Ovary (tissue), 3 donors: ENCODE measurements at regions not wholly inside any gene's neighbourhood (a gene's known extent, or its start where the extent isn't known, plus 50 kb on each side); places are given as distances from the start of the nearest gene placed in this dataset.

Experiments used
- EP300 ChIP-seq: sonication (generic); formaldehyde crosslinking; IDR thresholded peaks from one replicate; pipeline ENCODE4 v1.6.1; 2017; ENCODE audit warnings: antibody characterized with exemption
- POLR2A ChIP-seq: fragments of 450-650 bp; IDR thresholded peaks from one replicate; pipeline ENCODE4 v1.6.1; 2017; ENCODE audit warnings: antibody characterized with exemption, mild to moderate bottlenecking, moderate library complexity
- TF ChIP-seq, protein P1 (sequence below), 3 donors: fragments of 450-650 bp in 2 of 3; fragments of 200-600 bp in 1 of 3; IDR thresholded peaks; one replicate each; pipeline versions ENCODE4 v1.5.1 to v1.8.0; 2016 to 2022; ENCODE audit warnings: antibody characterized with exemption in 3 of 3, mild to moderate bottlenecking in 1 of 3
- donor health status: DM: no; HTN: no; CAD: no.

GRCh38 chr6:151677404-151677803 is 130.1 kb upstream of the ESR1 start:
- TF ChIP-seq, protein P1, sequence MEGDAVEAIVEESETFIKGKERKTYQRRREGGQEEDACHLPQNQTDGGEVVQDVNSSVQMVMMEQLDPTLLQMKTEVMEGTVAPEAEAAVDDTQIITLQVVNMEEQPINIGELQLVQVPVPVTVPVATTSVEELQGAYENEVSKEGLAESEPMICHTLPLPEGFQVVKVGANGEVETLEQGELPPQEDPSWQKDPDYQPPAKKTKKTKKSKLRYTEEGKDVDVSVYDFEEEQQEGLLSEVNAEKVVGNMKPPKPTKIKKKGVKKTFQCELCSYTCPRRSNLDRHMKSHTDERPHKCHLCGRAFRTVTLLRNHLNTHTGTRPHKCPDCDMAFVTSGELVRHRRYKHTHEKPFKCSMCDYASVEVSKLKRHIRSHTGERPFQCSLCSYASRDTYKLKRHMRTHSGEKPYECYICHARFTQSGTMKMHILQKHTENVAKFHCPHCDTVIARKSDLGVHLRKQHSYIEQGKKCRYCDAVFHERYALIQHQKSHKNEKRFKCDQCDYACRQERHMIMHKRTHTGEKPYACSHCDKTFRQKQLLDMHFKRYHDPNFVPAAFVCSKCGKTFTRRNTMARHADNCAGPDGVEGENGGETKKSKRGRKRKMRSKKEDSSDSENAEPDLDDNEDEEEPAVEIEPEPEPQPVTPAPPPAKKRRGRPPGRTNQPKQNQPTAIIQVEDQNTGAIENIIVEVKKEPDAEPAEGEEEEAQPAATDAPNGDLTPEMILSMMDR (IDR thresholded peaks at IDR 0.05) = no peak
- TF ChIP-seq EP300 = no peak
- no peak for TF ChIP-seq POLR2A
